BE2C (cell line): ENCODE measurements at regions not wholly inside any gene's neighbourhood (a gene's known extent, or its start where the extent isn't known, plus 50 kb on each side); places are given as distances from the start of the nearest gene placed in this dataset.

Source experiments
- DNase-seq: peaks from one replicate; pipeline ENCODE4 v3.0.0-alpha.2; 2020
- H3K27me3 ChIP-seq: fragments of 250-450 bp; sonication (Bioruptor Pico); 2 replicates; pipeline ENCODE4 v1.5.1; 2020; ENCODE audit warnings: mild to moderate bottlenecking
- H3K36me3 ChIP-seq: fragments of 250-450 bp; sonication (Bioruptor Pico); 2 replicates; pipeline ENCODE4 v1.5.1; 2020; ENCODE audit warnings: mild to moderate bottlenecking
- H3K4me1 ChIP-seq: fragments of 250-450 bp; sonication (Bioruptor Pico); 2 replicates; pipeline ENCODE4 v1.5.1; 2020
- H3K4me3 ChIP-seq: 2 replicates; pipeline ENCODE4 v1.5.1; 2011; ENCODE audit warnings: low read depth, low read length
- H3K9me3 ChIP-seq: fragments of 250-450 bp; sonication (Bioruptor Pico); 2 replicates; pipeline ENCODE4 v1.5.1; 2020
- CTCF ChIP-seq: IDR thresholded peaks from 2 replicates; pipeline ENCODE4 v1.5.1; 2012; ENCODE audit warnings: mild to moderate bottlenecking, low read depth, low read length

- H3K4me1 ChIP-seq, result no peaks in the 10 kb centered on the region
- no peaks in the 10 kb centered on the region for H3K36me3 ChIP-seq
- no peaks in the 10 kb centered on the region for H3K9me3 ChIP-seq
- H3K27me3 ChIP-seq, result no peaks in the 10 kb centered on the region
- TF ChIP-seq CTCF, result no peak
- DNase-seq, result no peak
- H3K4me3 ChIP-seq, result no peak overlapping the region
These were observed 191.0 kb downstream of the HNMT start for GRCh38 chr2:138155304-138155703.

GRCh38 chr2:138157372-138157771 is 193.1 kb downstream of the HNMT start:
- DNase-seq, result no peak
- Histone ChIP-seq H3K9me3 (no peaks in the 10 kb centered on the region), H3K27me3 (no peaks in the 10 kb centered on the region), H3K36me3 (no peaks in the 10 kb centered on the region), H3K4me3 (no peak overlapping the region), H3K4me1 (no peaks in the 10 kb centered on the region)
- TF ChIP-seq CTCF, result no peak

- DNase-seq, result no peak
- H3K4me1 ChIP-seq, result no peaks in the 10 kb centered on the region
- H3K4me3 ChIP-seq, result no peak overlapping the region
- no peak for TF ChIP-seq CTCF
- no peaks in the 10 kb centered on the region for H3K27me3 ChIP-seq
- no peaks in the 10 kb centered on the region for H3K9me3 ChIP-seq
- no peaks in the 10 kb centered on the region for H3K36me3 ChIP-seq
These were observed 206.2 kb downstream of the HNMT start for GRCh38 chr2:138170485-138170884.

GRCh38 chr2:138171244-138171643 is 207.0 kb downstream of the HNMT start:
- H3K9me3 ChIP-seq, result no peaks in the 10 kb centered on the region
- no peak for TF ChIP-seq CTCF
- no peak overlapping the region for H3K4me3 ChIP-seq
- no peaks in the 10 kb centered on the region for H3K36me3 ChIP-seq
- no peaks in the 10 kb centered on the region for H3K4me1 ChIP-seq
- no peak for DNase-seq
- H3K27me3 ChIP-seq, result no peaks in the 10 kb centered on the region

GRCh38 chr2:138175066-138175465 is 210.8 kb downstream of the HNMT start:
- no peaks in the 10 kb centered on the region for H3K9me3 ChIP-seq
- no peak for TF ChIP-seq CTCF
- H3K36me3 ChIP-seq, result no peaks in the 10 kb centered on the region
- no peaks in the 10 kb centered on the region for H3K4me1 ChIP-seq
- H3K27me3 ChIP-seq, result no peaks in the 10 kb centered on the region
- DNase-seq, result no peak
- no peak overlapping the region for H3K4me3 ChIP-seq

- H3K36me3 ChIP-seq, result no peaks in the 10 kb centered on the region
- no peaks in the 10 kb centered on the region for H3K9me3 ChIP-seq
- H3K27me3 ChIP-seq, result no peaks in the 10 kb centered on the region
- H3K4me1 ChIP-seq, result no peaks in the 10 kb centered on the region
- no peak for DNase-seq
- no peak overlapping the region for H3K4me3 ChIP-seq
- TF ChIP-seq CTCF, result no peak
These were observed 212.7 kb downstream of the HNMT start for GRCh38 chr2:138176862-138177439.
